ENCODE measurements at regions not wholly inside any gene's neighbourhood (a gene's known extent, or its start where the extent isn't known, plus 50 kb on each side); places are given as distances from the start of the nearest gene placed in this dataset.

DNA sequence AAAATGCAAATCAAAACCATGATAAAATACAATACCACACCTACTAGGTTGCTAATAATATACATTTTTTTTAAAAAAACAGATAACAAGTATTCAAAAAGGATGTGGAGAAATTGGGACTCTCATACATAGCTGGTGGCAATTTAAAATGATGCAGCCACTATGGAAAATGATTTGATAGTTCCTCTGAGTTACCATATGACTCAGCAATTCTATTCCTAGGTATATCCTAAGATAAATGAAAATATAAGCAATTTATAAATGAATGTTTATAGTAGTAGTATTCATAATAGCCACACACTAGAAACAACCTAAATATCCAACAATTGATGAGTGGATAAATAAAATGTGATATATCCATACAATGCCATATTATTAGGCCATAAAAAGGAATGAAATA lies 210.2 kb downstream of the MREG start:
- DNase-seq (no peak), ATAC-seq (replicated peaks in 1 of 4) (no peak)
- Mint-ChIP-seq H3K36me3 (no peaks in the 10 kb centered on the region), H3K9me3 (peaks cover 0 to 3% (median 0%) of the 10 kb centered on the region in 3 donors), H3K27ac (no peak overlapping the region), H3K4me3 (no peak overlapping the region), H3K4me1 (no peaks in the 10 kb centered on the region), H3K27me3 (peaks cover 0 to 1% of the 10 kb centered on the region in 2 donors)
- Histone ChIP-seq H3K4me1 (ENCODE audit: control insufficient read depth in 1 of 2, extremely low read depth in 1 of 2, insufficient read depth in 2 of 2, low read length in 2 of 2) (no peaks in the 10 kb centered on the region), H3K27ac (ENCODE audit: low read length) (no peak overlapping the region), H3K36me3 (ENCODE audit: control insufficient read depth in 2 of 2, extremely low read depth in 1 of 2, insufficient read depth in 1 of 2, low read length in 1 of 2) (no peaks in the 10 kb centered on the region), H3K4me3 (ENCODE audit: control insufficient read depth in 1 of 2, extremely low read depth in 1 of 2, low read length in 1 of 2) (no peak overlapping the region), H3K9me3 (no peaks in the 10 kb centered on the region), H3K27me3 (replicated peaks in 1 of 2; ENCODE audit: control insufficient read depth in 2 of 2, extremely low read depth in 1 of 2, insufficient read depth in 2 of 2, low read length in 1 of 2) (peaks cover 0 to 3% of the 10 kb centered on the region in 2 experiments)
- ChIA-PET CTCF (no interaction called here), POLR2A (no interaction called here)

DNA sequence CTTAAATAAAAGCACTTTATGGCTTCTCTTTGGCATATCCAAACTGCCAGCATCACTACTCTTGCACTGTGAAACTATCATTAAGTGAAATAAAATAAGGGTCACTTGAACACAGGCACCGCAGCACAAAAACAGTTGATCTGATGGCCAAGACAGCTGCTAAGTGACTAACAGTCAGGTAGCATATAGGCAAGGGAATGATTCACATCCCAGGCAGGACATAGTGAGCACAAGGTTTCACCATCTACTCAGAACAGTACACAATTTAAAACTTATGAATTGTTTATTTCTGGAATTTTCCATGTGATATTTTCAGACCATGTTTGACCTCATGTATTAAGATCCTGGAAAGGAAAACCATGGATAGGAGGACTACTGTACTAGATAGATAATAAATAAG lies 214.2 kb downstream of the MREG start:
- H3K4me3 ChIP-seq (ENCODE audit: control insufficient read depth in 1 of 2, extremely low read depth in 1 of 2, low read length in 1 of 2) = no peak overlapping the region
- Mint-ChIP-seq H3K4me3 (no peak overlapping the region), H3K4me1 (peaks cover 0 to 6% (median 0%) of the 10 kb centered on the region in 3 donors), H3K27ac (no peak overlapping the region), H3K36me3 (no peaks in the 10 kb centered on the region), H3K27me3 (peaks cover 0 to 2% of the 10 kb centered on the region in 2 donors), H3K9me3 (peaks cover 0 to 3% (median 0%) of the 10 kb centered on the region in 3 donors)
- no peaks in the 10 kb centered on the region for H3K4me1 ChIP-seq (ENCODE audit: control insufficient read depth in 1 of 2, extremely low read depth in 1 of 2, insufficient read depth in 2 of 2, low read length in 2 of 2)
- ChIA-PET CTCF (no interaction called here), POLR2A (no interaction called here)
- H3K27ac ChIP-seq (ENCODE audit: low read length) = no peak overlapping the region
- peaks cover 0 to 3% of the 10 kb centered on the region in 2 experiments for H3K27me3 ChIP-seq (replicated peaks in 1 of 2; ENCODE audit: control insufficient read depth in 2 of 2, extremely low read depth in 1 of 2, insufficient read depth in 2 of 2, low read length in 1 of 2)
- no peak for DNase-seq
- WGBS (ENCODE audit: insufficient coverage) = no CpG with 5 or more reads among the region's 1 CpG
- no peak for ATAC-seq (replicated peaks in 1 of 4)
- H3K9me3 ChIP-seq = no peaks in the 10 kb centered on the region
- no peaks in the 10 kb centered on the region for H3K36me3 ChIP-seq (ENCODE audit: control insufficient read depth in 2 of 2, extremely low read depth in 1 of 2, insufficient read depth in 1 of 2, low read length in 1 of 2)

DNA sequence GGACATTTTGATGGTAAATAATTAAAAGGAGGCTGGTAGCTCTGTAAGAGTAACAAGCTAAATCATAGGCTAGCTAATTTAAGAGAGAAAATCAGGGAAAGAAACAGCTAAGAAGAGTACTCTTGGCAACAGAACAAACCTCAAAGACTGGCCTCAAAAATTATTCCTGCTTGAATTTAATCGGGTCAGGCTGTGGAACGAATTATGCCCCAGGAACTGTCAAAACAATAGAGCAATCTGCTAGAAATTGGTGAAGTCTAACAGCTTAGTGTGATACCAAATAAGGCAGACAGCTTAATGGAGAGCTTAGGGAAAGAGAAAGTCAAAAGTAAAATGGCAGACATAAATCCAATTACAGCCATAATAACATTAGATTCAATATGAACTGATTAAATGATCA lies 215.7 kb downstream of the MREG start:
- 69% methylated on average over 2 of the region's 2 CpGs for WGBS (ENCODE audit: insufficient coverage)
- H3K27ac ChIP-seq (ENCODE audit: low read length) = no peak overlapping the region
- no peak overlapping the region for H3K4me3 ChIP-seq (ENCODE audit: control insufficient read depth in 1 of 2, extremely low read depth in 1 of 2, low read length in 1 of 2)
- H3K36me3 Mint-ChIP-seq = no peaks in the 10 kb centered on the region
- no peak overlapping the region for H3K27ac Mint-ChIP-seq
- H3K27me3 ChIP-seq (replicated peaks in 1 of 2; ENCODE audit: control insufficient read depth in 2 of 2, extremely low read depth in 1 of 2, insufficient read depth in 2 of 2, low read length in 1 of 2) = peaks cover 0 to 3% of the 10 kb centered on the region in 2 experiments
- CTCF ChIA-PET = no interaction called here
- H3K4me1 ChIP-seq (ENCODE audit: control insufficient read depth in 1 of 2, extremely low read depth in 1 of 2, insufficient read depth in 2 of 2, low read length in 2 of 2) = no peaks in the 10 kb centered on the region
- POLR2A ChIA-PET = no interaction called here
- H3K4me1 Mint-ChIP-seq = peaks cover 0 to 10% (median 4%) of the 10 kb centered on the region in 3 donors
- H3K36me3 ChIP-seq (ENCODE audit: control insufficient read depth in 2 of 2, extremely low read depth in 1 of 2, insufficient read depth in 1 of 2, low read length in 1 of 2) = no peaks in the 10 kb centered on the region
- peaks cover 0 to 2% of the 10 kb centered on the region in 2 donors for H3K27me3 Mint-ChIP-seq
- DNase-seq = no peak
- H3K4me3 Mint-ChIP-seq = no peak overlapping the region
- ATAC-seq (replicated peaks in 1 of 4) = no peak
- peaks cover 0 to 3% (median 0%) of the 10 kb centered on the region in 3 donors for H3K9me3 Mint-ChIP-seq
- no peaks in the 10 kb centered on the region for H3K9me3 ChIP-seq

DNA sequence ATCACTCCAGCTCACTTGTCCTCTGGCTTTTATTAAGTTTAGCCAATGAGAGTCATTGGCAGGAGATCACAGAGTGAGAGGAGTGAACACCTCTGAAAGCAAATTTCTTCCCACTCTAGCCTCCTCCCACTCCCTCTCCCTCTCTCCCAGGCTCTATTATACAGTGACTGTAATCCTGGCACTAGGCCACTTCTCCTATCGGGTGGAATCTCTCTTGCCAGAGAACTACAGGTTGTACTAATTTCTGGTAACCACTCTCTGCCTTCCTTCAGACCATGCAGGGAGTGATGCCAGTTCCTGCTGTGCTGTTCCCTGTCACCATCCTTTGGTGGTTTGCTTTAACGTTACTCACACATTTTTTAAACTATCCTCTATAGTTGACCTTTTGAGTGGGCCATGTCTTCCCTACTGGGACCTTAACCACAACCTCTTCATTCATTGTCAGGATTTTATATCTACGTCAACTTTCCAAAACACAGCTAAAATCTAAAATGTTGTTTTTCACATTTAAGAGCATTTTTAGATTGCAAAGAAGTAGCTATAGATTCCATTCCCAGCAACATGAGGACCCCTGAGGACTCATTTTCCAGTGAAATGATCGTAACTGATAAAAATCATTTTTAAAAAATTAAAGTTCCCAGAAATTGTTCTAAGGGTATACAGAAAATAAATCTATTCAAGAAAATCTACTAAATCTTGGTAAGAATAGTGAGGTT lies 217.1 kb downstream of the MREG start:
- Mint-ChIP-seq H3K4me3 (no peak overlapping the region), H3K4me1 (peaks cover 0 to 10% (median 4%) of the 10 kb centered on the region in 3 donors), H3K27me3 (peaks cover 0 to 2% of the 10 kb centered on the region in 2 donors), H3K36me3 (no peaks in the 10 kb centered on the region), H3K9me3 (no peaks in the 10 kb centered on the region), H3K27ac (no peak overlapping the region)
- ATAC-seq (replicated peaks in 1 of 4) (no peak), DNase-seq (no peak)
- Histone ChIP-seq H3K36me3 (ENCODE audit: control insufficient read depth in 2 of 2, extremely low read depth in 1 of 2, insufficient read depth in 1 of 2, low read length in 1 of 2) (no peaks in the 10 kb centered on the region), H3K9me3 (no peaks in the 10 kb centered on the region), H3K4me1 (ENCODE audit: control insufficient read depth in 1 of 2, extremely low read depth in 1 of 2, insufficient read depth in 2 of 2, low read length in 2 of 2) (no peaks in the 10 kb centered on the region), H3K27me3 (replicated peaks in 1 of 2; ENCODE audit: control insufficient read depth in 2 of 2, extremely low read depth in 1 of 2, insufficient read depth in 2 of 2, low read length in 1 of 2) (peaks cover 0 to under 1% of the 10 kb centered on the region in 2 experiments), H3K27ac (ENCODE audit: low read length) (no peak overlapping the region), H3K4me3 (ENCODE audit: control insufficient read depth in 1 of 2, extremely low read depth in 1 of 2, low read length in 1 of 2) (no peak overlapping the region)
- WGBS (ENCODE audit: insufficient coverage) = 0% methylated on average over 2 of the region's 4 CpGs
- ChIA-PET POLR2A (interaction anchor here in 1 of 2 donors (0.7 kb wide), 1 partner anchor 11 kb away, joined by 3 read pairs; no protein-coding TSS in a partner anchor), CTCF (no interaction called here)

DNA sequence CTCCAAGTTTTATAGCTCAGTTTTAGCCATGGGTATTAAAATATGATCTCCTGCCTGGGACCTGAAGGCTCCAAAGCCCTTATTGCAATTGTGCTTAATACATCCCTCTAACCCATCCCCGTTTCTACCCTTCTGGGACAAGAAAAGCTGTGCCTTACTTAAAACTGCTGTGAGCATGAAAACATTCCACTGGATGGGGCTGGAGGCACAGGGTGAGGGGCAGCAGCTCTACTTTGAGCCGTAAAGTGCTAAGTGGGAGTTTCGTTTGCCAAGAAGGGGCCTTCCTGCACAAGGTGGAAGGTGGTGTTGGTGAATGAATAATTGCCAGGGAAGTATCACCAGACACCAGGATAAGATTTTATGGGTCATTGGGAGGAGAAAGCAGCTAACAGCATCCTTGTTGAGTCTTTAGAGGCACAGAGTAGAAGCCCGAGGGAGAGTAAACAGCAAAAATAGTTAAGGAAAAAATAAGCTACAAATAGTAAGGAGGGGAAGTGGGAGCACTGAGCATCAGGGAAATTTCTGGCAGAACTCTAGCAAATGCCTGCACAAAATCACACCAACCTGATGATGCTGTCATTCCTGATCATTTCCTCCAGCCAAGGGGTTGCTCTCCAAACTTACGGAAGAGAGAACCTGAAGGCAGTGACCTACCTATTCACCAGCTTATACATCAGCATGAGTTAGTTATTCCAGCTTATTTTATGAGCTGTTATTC lies 218.4 kb downstream of the MREG start:
- Histone ChIP-seq H3K36me3 (ENCODE audit: control insufficient read depth in 2 of 2, extremely low read depth in 1 of 2, insufficient read depth in 1 of 2, low read length in 1 of 2) (no peaks in the 10 kb centered on the region), H3K4me3 (ENCODE audit: control insufficient read depth in 1 of 2, extremely low read depth in 1 of 2, low read length in 1 of 2) (no peak overlapping the region), H3K9me3 (no peaks in the 10 kb centered on the region), H3K4me1 (ENCODE audit: control insufficient read depth in 1 of 2, extremely low read depth in 1 of 2, insufficient read depth in 2 of 2, low read length in 2 of 2) (no peaks in the 10 kb centered on the region), H3K27me3 (replicated peaks in 1 of 2; ENCODE audit: control insufficient read depth in 2 of 2, extremely low read depth in 1 of 2, insufficient read depth in 2 of 2, low read length in 1 of 2) (no peaks in the 10 kb centered on the region), H3K27ac (ENCODE audit: low read length) (no peak overlapping the region)
- POLR2A ChIA-PET = no interaction called here
- ATAC-seq (replicated peaks in 1 of 4) (no peak), DNase-seq (no peak)
- no peak overlapping the region for H3K27ac Mint-ChIP-seq
- no peaks in the 10 kb centered on the region for H3K36me3 Mint-ChIP-seq
- no peak overlapping the region for H3K4me3 Mint-ChIP-seq
- peaks cover 0 to 2% of the 10 kb centered on the region in 2 donors for H3K27me3 Mint-ChIP-seq
- 79% methylated on average over 3 of the region's 5 CpGs for WGBS (ENCODE audit: insufficient coverage)
- CTCF ChIA-PET = no interaction called here
- H3K9me3 Mint-ChIP-seq = no peaks in the 10 kb centered on the region
- H3K4me1 Mint-ChIP-seq = peaks cover 0 to 10% (median 4%) of the 10 kb centered on the region in 3 donors

DNA sequence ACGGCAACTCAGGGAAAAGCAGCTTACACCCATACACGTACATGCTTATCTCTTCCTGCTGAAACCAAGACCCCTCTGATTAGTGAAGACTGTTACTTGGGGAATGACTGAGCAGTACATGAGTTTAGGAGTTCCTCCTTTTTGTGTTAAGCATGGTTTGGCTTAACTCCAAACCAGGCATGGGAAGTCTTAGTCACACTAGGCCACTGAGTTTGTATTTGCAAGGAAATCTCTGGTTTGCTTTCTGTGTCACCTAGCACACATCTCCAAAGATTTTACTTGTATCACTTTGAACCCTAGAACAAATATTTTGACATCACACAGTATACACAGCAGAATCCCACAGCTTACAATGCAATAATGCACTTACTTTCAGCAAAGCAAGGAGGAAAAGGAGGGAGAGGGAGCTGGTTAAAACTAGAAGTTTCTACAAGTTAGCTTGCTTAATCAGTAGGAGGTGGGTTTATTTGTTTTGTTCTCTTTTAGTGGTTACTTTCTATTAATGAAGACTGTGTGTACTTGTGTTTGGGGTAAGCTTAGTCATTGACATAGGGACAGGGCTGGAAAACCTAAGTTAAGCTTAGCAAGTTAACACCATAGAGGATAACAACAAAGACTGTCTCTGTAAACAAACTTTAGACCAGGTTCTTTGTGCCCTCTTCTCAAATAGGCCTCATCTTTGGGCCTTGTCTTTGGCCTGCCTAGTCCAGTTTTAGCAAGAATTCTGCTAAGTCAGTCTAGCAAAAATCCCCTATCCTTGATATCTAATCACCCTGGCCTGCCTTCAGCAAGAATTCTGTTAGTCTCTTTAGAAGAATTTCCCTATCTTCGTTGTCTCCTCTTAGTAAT lies 219.4 kb downstream of the MREG start:
- no peak overlapping the region for H3K4me3 Mint-ChIP-seq
- no CpG with 5 or more reads among the region's 3 CpGs for WGBS (ENCODE audit: insufficient coverage)
- POLR2A ChIA-PET = no interaction called here
- H3K27ac Mint-ChIP-seq = no peak overlapping the region
- Histone ChIP-seq H3K36me3 (ENCODE audit: control insufficient read depth in 2 of 2, extremely low read depth in 1 of 2, insufficient read depth in 1 of 2, low read length in 1 of 2) (no peaks in the 10 kb centered on the region), H3K27ac (ENCODE audit: low read length) (no peak overlapping the region), H3K27me3 (replicated peaks in 1 of 2; ENCODE audit: control insufficient read depth in 2 of 2, extremely low read depth in 1 of 2, insufficient read depth in 2 of 2, low read length in 1 of 2) (no peaks in the 10 kb centered on the region), H3K4me1 (ENCODE audit: control insufficient read depth in 1 of 2, extremely low read depth in 1 of 2, insufficient read depth in 2 of 2, low read length in 2 of 2) (no peaks in the 10 kb centered on the region), H3K4me3 (ENCODE audit: control insufficient read depth in 1 of 2, extremely low read depth in 1 of 2, low read length in 1 of 2) (no peak overlapping the region), H3K9me3 (no peaks in the 10 kb centered on the region)
- DNase-seq = peak in 1 of 35 experiments; percentile 24
- CTCF ChIA-PET = no interaction called here
- no peak for ATAC-seq (replicated peaks in 1 of 4)
- no peaks in the 10 kb centered on the region for H3K36me3 Mint-ChIP-seq
- H3K9me3 Mint-ChIP-seq = no peaks in the 10 kb centered on the region
- peaks cover 0 to 2% of the 10 kb centered on the region in 2 donors for H3K27me3 Mint-ChIP-seq
- H3K4me1 Mint-ChIP-seq = peaks cover 0 to 10% (median 4%) of the 10 kb centered on the region in 3 donors

Measured in T-cell (primary cell).